A549 (cell line): ENCODE measurements at regions not wholly inside any gene's neighbourhood (a gene's known extent, or its start where the extent isn't known, plus 50 kb on each side); places are given as distances from the start of the nearest gene placed in this dataset.

Experiments used
- BHLHE40 ChIP-seq: IDR thresholded peaks from 2 replicates; pipeline ENCODE4 v1.6.1; 2012; ENCODE audit warnings: low read depth, low read length, inconsistent platforms
- CHD2 ChIP-seq: fragments of 150-350 bp; IDR thresholded peaks from 2 replicates; pipeline ENCODE4 v1.6.1; 2014; ENCODE audit warnings: low read length; ENCODE audit not compliant: partially characterized antibody
- CTCF ChIP-seq: fragments of >200 bp; sonication (Bioruptor Twin); formaldehyde crosslinking; IDR thresholded peaks from 3 replicates; pipeline ENCODE4 v1.5.1; 2016
- E2F6 ChIP-seq: IDR thresholded peaks from 2 replicates; pipeline ENCODE4 v1.6.1; 2012; ENCODE audit warnings: low read depth, borderline replicate concordance
- ESRRA ChIP-seq: fragments of 150-350 bp; IDR thresholded peaks from 2 replicates; pipeline ENCODE4 v1.6.1; 2014; ENCODE audit warnings: mild to moderate bottlenecking, low read length, borderline replicate concordance
- JUNB ChIP-seq: fragments of >200 bp; sonication (Bioruptor Twin); formaldehyde crosslinking; IDR thresholded peaks from 2 replicates; pipeline ENCODE4 v1.6.1; 2016
- KDM1A ChIP-seq: fragments of 200-600 bp; sonication (generic); IDR thresholded peaks from 2 replicates; pipeline ENCODE4 v1.6.1; 2016; ENCODE audit warnings: low read depth, mild to moderate bottlenecking
- MAX ChIP-seq: IDR thresholded peaks from 2 replicates; pipeline ENCODE4 v1.6.1; 2012
- POLR2A ChIP-seq: IDR thresholded peaks from 2 replicates; pipeline ENCODE4 v1.6.1; 2012; ENCODE audit warnings: mild to moderate bottlenecking, low read length
- RCOR1 ChIP-seq: fragments of 150-350 bp; IDR thresholded peaks from 2 replicates; pipeline ENCODE4 v1.6.1; 2014; ENCODE audit warnings: antibody characterized with exemption, low read length, low read depth
- REST ChIP-seq: fragments of 200-600 bp; sonication (generic); IDR thresholded peaks from 2 replicates; pipeline ENCODE4 v1.6.1; 2016; ENCODE audit warnings: antibody characterized with exemption, mild to moderate bottlenecking, moderate library complexity
- USF2 ChIP-seq: fragments of 450-650 bp; IDR thresholded peaks from 2 replicates; pipeline ENCODE4 v1.6.1; 2014; ENCODE audit warnings: antibody characterized with exemption
- ZSCAN20 ChIP-seq: fragments of 250-450 bp; sonication (Bioruptor Pico); IDR thresholded peaks from 2 replicates; pipeline ENCODE4 v1.8.0; 2022; ENCODE audit warnings: mild to moderate bottlenecking, moderate library complexity

GRCh38 chr1:82230667-82231066 lies 429.9 kb downstream of the ADGRL2 start:
- TF ChIP-seq RCOR1: no peak
- no peak for TF ChIP-seq CTCF
- TF ChIP-seq KDM1A: no peak
- TF ChIP-seq USF2: no peak
- no peak for TF ChIP-seq CHD2
- TF ChIP-seq JUNB: no peak
- TF ChIP-seq POLR2A: no peak
- TF ChIP-seq ESRRA: no peak
- TF ChIP-seq ZSCAN20 (CRISPR knock-in tag): no peak
- no peak for TF ChIP-seq E2F6
- no peak for TF ChIP-seq MAX
- TF ChIP-seq BHLHE40: no peak
- no peak for TF ChIP-seq REST
